Posterior cingulate gyrus (tissue), 11 donors: ENCODE measurements at regions not wholly inside any gene's neighbourhood (a gene's known extent, or its start where the extent isn't known, plus 50 kb on each side); places are given as distances from the start of the nearest gene placed in this dataset.

Source experiments
- DNase-seq, 10 donors: peaks; one replicate each; pipeline versions ENCODE4 v3.0.0 to v3.0.0-alpha.2; 2020 to 2021; ENCODE audit warnings: mixed read lengths in 3 of 10
- intact Hi-C: fragments of 100-400 bp; cut with DNase I; formaldehyde crosslinking; loops from one replicate; pipeline ENCODE4 v1.15.1; 2023

DNA sequence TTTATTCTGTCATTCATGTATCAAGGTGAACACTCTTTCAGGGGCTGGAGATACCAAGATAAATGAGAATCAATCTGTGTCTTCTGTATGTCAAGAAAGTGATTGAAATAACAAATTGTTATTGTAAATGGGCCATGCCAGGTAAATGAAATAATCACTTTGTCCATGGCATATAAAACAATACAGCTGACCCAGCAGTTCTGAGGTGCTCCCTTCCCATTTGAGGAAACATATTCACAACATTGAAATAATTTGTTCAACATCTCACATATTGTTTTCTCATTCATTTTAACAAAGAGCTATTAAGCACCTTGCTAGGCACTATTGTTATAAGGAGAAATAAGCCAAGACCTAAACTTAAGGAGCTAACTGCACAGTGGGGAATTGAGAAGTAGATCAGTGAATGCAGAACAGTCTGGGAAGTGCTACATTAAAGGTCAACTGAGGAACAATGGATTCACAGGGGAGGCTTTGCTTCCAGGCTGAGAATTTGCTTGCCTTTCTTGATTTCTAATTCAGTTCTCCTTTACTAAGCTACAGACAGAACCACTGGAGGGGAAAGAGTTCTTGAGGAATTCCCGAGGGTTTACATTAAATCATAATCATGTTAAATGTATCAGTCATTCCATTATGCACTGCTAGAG, 806.3 kb upstream of the ARPP21 start:
- intact Hi-C loops = no loop called here
- no peak for DNase-seq

DNA sequence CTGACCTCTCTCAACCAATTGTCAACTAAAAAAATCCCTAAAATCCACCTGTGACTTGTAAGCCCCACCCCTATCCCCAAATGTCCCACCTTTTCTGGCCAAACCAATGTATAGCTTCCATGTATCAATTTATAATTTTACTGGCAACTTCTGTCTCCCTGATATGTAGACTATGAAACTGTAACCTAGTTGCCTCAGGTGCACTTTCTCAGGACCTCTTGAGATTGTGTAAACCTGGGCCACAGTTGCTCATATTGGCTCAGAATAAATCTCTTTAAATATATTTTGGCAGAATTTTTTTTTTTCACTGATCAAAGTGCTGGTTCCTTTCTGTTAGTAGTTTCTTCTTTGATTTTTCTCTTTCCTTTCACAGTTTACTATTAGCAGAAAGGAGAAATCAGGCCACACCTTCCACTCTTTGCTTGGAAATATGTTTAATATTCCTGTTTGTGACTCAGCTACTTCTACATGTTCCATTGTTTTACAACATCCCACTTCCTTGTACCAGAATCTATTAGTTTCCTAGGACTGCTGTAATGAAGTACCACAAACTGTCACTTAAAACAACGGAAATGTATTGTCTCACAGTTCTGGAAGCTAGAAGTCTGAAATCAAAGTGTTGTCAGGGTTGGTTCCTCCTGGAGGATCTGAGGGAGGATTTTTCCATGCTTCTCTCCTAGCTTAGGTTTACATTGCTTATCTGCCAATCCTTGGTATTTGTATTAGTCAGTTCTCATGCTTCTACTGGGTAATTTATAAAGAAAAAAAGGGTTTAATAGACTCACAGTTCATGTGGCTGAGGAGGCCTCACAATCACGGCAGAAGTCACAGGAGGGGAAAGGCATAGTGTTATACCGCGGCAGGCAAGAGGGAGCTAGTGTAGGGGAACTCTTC, 801.2 kb upstream of the ARPP21 start:
- no peak for DNase-seq
- intact Hi-C loops = no loop called here

DNA sequence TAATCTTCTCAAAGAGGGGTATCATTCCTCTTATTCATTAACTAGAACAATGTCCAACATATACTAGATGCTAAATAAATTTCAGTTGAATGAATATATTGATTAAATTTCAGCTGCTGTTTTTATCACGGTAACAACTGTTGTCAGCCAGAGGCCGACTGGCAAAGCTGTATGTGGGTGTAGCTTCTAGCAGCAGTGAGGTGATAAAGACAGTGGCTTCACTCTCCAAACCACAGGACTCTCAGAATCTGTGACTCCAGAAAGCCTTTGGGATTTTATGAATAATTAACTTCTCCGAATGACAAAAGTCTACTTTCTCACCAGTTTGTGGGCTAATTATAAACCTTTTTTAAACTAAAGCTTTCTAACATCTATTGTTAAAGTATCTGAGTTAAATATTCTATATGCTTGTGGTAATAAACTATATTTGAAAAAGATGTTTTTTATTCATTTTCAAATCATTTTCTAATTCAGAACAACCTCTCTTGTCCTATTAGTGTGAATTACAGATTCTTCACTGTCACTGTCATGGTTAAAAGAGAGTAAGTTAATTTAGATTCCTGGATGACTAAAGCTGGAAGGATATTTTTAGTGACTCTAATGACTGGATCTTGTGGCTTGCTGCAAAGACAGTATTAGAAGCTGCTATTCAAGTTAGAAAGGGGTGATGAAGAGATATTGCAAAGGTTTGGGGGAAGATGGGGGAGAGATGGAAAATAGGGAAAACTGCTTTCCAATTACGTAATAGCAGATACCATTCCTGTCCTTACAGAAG, 796.4 kb upstream of the ARPP21 start:
- no peak for DNase-seq

DNA sequence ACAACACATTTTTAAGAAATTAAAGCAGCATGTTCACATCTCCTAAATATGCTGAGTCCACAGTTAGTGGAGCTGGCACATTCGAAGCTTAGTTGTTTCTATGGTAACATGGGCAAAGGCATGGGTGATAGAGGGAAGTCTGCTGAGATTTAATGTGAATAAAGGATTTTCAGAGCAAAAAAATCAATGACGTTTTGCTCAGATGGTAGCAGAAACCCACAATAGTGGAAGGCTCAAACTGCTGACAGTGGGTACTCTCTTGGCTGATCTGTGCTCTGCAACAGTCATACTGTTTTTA, 795.1 kb upstream of the ARPP21 start:
- DNase-seq = peak in 1 of 10 donors; percentile 3
- intact Hi-C loops = no loop called here

More for the DNA sequence above, 796.4 kb upstream of the ARPP21 start:
- intact Hi-C loops = no loop called here

DNA sequence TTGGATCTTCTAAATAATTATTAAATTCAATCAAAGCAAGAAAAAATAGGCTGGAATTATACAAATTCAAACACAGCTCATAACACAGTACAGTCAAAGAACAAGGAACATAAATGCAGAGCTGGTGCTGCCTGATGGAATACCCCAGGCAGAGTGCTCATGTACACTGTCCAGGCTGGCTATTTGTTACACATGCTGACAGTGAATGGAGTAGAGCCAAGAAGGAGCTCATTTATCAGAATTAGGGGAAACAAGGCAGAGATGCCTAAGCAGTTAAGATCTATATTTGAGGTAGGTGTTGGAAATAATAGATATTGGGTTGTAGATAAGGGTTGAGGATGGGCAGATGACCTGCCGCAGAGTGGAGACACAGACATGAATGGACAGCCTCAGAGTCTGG, 788.2 kb upstream of the ARPP21 start:
- DNase-seq = no peak
- intact Hi-C loops = no loop called here

DNA sequence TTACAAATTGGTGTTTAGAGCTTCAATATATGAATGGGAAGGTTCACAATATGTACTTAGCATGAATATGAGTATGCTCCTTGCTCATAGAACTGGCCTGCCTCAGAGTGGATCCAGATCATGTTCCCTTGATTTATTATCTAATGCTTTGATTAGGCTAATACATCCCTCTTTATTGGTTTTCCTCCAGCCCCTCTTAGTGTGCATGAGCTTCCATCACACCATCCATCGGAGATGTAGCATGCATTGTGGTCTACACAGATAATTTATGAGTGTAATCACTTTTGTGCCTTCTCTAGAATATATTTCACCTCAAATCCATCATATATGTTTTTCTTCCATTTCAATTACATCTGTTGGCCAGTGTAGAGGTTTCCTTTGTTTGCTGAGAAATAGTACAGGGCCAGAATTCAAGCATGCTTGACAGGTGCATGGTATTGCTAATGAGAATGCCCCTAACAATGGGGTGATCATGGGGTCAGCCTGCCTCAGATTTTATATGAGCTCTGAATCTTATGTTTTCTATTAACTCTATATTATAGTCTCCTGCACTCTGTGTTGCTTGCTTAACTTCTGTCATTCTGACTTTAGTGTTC, 786.4 kb upstream of the ARPP21 start:
- no peak for DNase-seq
- intact Hi-C loops = no loop called here

DNA sequence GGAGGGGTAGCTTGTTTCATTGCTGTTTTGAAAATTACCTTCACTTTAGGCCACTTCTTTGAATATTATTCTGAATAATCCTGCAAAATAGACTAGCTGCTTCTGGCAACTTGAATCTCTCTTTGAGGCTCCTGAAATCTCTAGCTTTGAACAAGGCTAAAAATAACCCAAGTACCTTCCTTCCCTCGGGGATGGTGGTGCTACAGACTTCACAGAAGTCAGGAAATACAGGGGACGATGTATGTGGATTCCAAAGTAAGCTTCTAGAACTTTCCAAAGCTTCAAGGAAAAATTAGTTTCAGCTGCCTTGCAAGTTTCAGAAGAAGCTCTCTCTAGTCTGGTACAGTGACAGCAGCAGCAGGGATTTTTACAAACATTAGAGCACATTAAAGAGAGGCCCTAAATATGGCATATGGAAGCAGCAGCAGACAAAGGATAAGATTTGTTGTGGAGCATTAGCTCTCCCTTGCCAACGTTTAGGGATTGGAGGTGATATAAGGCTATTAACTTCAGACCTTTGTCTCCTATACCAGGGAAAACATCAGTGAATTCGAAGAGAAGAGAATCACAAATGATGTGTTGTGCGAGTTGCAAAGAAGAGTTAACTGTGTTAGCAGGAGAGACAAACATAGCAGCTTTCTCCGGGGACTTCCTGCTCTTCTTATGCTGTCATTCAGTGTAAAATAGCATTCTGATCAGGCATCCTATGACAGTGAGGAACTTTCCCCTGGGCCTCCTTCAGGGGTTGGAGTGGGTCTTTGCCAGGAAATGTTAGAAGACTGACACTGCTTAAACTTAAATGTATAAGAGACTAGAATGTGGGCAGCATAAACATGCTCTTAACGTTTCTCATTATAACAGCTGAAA, 783.0 kb upstream of the ARPP21 start:
- intact Hi-C loops = no loop called here
- no peak for DNase-seq

DNA sequence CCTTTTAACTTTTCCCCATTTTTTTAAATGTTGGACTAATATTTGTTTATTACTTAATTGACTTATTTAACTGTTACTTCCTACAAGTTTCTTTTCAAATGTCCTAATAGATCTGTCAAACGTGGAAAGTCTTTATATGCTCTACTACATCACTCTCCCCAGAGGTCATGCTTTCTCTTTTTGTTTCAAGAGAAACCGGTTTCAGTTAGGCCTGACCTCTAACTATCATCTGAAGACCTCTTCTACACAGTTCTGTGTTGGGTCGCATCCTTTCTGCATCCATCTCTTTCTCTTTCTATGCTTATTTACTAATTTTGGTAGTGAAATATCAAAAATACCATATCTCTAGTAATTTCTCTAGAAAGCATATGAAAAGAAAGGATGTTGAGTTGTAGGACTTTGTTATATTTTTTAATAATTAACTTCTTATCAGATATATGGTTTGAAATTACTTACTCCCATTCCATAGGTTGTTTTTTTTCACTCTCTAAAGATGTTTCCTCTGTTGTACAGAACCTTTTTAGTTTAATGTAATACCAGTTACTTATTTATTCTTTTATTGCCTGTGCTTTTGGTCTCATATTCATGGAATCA, 781.2 kb upstream of the ARPP21 start:
- no peak for DNase-seq

DNA sequence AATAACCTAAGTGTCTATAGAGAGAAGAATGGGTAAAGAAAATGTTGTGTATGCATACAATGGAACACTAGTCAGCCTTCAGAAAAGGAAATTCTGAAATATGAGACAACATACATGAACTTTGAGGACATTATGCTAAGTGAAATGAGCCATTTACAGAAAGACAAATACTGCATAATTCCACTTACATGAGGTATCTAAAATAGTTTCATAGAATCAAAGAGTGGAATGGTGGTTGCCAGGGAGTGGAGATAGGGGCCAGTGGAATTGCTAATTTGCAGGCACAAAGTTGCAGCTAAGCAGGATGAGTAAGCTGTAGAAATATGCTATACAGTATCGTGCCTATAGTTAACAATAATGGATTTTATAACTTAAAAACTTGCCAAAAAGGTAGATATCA, 779.6 kb upstream of the ARPP21 start:
- intact Hi-C loops = no loop called here
- DNase-seq = no peak

More for the DNA sequence above, 781.2 kb upstream of the ARPP21 start:
- intact Hi-C loops = no loop called here

DNA sequence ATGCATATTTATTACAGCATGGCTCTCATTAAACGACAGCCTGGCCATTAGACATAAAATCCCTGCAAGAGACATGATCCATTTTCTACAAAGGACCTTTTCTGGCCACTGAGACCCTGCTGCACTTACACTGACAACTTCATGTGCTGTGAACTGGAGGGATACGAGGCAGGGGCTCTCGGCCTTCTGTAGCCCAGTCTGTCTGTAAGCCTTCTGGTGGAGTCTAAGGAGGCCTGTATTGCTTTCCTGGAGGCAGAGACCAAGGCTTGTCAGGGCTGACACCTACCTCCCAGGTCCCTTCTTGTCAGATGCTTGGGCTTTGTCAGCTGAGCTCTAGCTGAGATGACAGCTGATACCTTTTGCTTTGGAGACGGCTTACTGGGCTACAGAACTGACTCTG, 776.9 kb upstream of the ARPP21 start:
- intact Hi-C loops = no loop called here
- DNase-seq = no peak

DNA sequence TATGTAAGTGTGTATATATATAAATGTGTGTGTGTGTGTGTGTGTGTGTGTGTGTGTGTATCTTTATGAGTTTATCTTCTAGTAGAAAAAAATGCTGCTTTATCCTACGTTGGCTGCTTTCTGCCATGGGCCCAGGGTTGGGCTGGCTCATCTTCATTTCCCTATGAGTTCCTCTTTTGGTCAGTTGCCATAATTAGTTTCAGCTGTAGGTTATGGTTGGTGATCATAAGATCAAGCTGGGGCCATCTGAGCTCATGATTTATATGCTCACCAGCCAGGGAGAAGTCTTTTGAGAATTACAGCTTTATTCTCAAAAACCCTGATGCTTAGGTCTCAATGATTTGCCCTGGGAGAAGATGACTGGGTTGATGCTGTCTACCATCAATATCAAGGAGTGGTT, 775.8 kb upstream of the ARPP21 start:
- intact Hi-C loops = no loop called here
- DNase-seq = no peak

DNA sequence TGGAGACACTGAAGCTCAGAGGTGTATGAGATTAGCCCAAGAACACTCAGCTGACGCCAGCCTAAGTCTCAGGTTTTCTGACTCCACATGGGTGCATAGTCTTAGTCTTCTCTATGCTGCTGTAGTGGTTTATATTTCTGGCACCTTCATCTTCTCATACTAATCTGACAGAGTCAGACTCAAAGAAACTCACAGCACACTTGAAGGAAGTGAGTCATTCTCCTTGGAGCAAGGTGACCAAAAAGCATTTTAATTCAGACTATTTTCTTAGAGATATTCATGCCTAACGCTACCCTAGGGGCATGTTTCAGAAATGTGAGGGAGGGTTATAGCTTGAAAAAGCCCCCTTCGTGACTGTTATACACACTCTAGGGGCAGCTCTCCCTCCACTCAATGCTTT, 775.3 kb upstream of the ARPP21 start:
- no peak for DNase-seq
- intact Hi-C loops = no loop called here

DNA sequence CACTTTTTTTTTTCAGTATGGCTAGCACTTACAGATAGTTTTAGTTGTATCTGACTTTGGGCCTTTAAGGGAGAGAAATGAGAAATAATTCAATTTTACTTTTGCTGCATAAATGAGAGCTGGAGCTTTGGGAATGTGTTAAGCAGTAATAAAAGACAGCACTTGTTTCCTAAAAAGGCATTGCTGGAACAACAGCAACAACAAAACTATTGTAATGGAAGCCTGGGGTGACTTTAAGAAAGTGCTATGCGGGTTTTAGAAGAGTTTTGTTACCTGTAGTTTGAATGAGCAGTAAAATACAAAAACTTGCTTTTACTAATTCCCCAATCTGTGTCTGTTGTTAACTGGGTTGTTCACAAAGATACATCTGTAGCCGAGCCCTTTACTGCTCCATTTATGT, 774.0 kb upstream of the ARPP21 start:
- DNase-seq = no peak
- intact Hi-C loops = no loop called here

DNA sequence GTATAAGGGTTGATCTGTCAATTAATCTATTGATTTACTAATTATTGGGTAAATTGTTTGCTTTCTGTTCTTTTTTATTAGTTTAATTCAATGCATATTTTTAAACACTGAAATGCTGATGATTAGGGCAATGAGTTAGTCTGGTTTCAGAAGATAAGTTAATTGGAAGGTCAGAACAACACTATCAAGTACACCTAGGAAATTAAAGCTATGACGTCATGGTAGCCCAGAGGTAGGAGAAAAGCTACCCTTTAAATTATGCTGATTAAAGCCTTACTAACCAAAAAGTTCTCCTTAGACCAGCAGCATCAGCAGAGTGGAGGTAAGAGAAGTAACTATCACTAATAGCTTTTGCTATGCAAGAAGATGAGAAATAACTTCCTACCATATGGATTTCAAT, 770.4 kb upstream of the ARPP21 start:
- DNase-seq = no peak
- intact Hi-C loops = no loop called here

DNA sequence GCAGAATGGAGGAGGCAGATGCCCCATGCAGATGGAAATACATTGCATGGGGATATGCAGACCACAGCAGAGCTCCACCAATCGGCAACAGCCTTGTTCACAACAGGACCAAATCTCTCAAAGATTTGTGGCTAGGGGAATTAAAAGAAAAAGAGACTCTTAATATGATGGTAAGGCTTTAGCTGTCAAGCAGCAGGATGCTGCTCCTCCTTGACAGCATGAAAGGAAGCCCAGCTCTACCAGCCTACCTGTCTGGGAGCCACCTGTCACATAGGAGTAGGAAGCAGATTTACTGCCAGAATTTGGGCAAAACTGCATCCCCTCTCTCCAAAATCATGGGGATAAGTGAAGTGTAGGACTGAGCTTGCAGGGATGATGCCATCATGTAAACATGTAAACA, 769.6 kb upstream of the ARPP21 start:
- intact Hi-C loops = no loop called here
- no peak for DNase-seq

DNA sequence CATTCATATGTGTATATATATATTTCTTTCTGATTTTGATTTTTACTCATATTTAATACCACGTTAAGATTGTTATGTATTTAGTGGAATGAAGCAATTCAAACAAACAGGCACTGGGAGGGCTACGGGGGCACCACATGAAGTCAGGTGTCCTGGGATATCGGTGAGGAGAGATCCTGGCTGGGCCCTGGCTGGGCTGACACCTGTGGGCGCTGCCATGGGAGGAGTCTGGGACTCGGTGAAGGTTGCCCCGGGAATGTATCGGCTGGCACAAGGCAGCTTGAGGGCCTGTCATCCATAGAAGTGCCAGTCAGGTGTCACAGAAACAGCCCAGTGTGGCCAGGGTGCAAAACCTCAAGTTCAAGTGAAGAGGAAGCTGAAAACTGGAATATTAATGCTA, 766.9 kb upstream of the ARPP21 start:
- intact Hi-C loops = no loop called here
- DNase-seq = peak in 1 of 10 donors; percentile 63

DNA sequence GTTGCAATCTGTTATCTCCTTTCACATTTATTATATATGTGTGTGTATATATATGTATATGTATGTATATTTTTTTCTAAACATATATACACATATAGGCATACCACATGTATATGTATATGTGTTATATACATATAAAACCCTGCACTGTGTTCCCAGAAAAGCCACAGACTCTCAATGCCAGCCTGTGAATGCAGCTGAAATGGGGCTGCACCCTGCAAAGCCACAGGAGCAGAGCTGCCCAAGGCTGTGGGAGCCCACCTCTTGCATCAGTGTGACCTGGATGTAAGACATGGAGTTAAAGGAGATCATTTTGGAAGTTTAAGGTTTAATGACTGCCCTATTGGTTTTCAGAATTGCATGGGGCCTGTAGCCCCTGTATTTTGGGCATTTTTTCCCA, 762.3 kb upstream of the ARPP21 start:
- intact Hi-C loops = no loop called here
- no peak for DNase-seq

DNA sequence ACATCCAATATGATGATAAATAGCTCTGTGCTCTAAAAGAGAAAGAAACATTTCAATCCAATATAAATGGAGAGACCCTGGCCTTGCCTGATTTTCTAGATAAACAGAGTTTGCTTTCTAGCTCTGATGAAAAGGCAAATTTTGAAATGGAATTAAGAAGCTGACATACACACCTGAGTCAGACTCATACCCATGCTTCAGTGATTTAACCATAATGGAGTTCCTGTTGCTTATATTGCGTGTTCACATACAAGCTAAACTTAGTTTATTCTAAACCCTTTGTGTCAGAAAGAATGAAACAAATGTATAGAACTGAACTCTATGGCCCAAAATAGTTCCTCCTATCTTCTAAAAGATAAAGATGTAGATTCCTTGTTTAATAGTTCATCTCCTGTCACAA, 760.8 kb upstream of the ARPP21 start:
- intact Hi-C loops = no loop called here
- DNase-seq = no peak

DNA sequence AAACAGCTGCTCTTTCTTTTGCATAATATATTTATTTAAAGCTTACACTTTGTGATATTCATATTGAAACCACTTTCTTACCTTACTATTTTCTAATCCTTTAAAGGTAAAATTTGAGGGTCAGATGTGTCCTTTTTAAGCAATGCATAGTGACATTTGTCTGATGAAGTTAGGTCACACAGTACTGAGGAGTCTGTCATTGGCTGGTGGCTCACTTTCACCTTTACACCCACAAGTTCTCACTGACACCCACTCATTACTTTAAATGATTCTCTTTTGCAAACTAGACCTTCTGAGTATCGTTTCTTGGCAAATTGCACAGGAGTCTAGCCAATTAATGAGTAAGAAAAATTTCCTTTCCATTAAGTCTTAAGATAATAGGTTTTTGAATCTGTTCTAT, 758.3 kb upstream of the ARPP21 start:
- intact Hi-C loops = no loop called here
- no peak for DNase-seq

DNA sequence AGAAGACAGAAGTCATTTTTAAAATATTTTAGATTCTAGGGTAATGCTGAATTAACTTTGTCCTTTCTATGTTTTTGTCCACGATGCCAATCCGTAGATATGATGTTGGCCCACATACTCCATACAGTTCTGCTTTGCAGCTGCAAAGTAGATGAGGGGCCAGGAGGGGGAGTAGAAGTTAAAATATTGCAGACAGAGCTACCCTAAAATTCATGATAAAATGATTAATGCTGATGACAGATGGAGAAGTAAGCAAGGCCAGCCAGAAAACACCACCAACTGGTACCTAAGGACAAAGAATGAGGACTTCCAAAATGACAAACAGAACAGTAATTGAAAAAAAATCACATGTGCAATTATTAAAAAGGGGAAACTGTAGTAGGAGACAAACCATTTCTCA, 756.6 kb upstream of the ARPP21 start:
- intact Hi-C loops = no loop called here
- DNase-seq = no peak
